Caco-2 (cell line): ENCODE measurements at regions not wholly inside any gene's neighbourhood (a gene's known extent, or its start where the extent isn't known, plus 50 kb on each side); places are given as distances from the start of the nearest gene placed in this dataset.

Experiments used
- BruUV-seq: library from RNA; stranded (reverse); fragments of 400-500 nt; replicated peaks from 2 replicates; lab custom pipeline; 2021; lab: Mats Ljungman, UMichigan
- CTCF ChIA-PET: fragments of 300-600 bp; sonication (Branson Sonifier 250); formaldehyde crosslinking; loops from one replicate; lab custom pipeline; 2022; ENCODE audit warnings: antibody characterized with exemption; lab: Charles Lee
- POLR2A ChIA-PET: fragments of 300-600 bp; sonication (Branson Sonifier 250); formaldehyde crosslinking; loops from one replicate; lab custom pipeline; 2022; ENCODE audit warnings: antibody characterized with exemption; lab: Charles Lee
- DNase-seq, 2 experiments: peaks; one replicate each; pipeline versions ENCODE4 v3.0.0 to v3.0.0-alpha.2; 2020 to 2022
- H3K27me3 ChIP-seq: replicated peaks from 2 replicates; pipeline ENCODE4 v1.6.0; 2011; ENCODE audit warnings: low read length; ENCODE audit not compliant: control insufficient read depth, insufficient read depth
- H3K36me3 ChIP-seq: 2 replicates; pipeline ENCODE4 v1.5.1; 2011; ENCODE audit warnings: low read length; ENCODE audit not compliant: control insufficient read depth, insufficient read depth
- H3K4me1 ChIP-seq: fragments of 250-450 bp; sonication (Bioruptor Pico); 2 replicates; pipeline ENCODE4 v1.5.1; 2020; ENCODE audit warnings: mild to moderate bottlenecking
- H3K4me3 ChIP-seq: 2 replicates; pipeline ENCODE4 v1.5.1; 2011; ENCODE audit warnings: low read depth, mild to moderate bottlenecking, control low read depth, low read length
- H3K9me3 ChIP-seq: fragments of 250-450 bp; sonication (Bioruptor Pico); 2 replicates; pipeline ENCODE4 v1.5.1; 2020; ENCODE audit warnings: mild to moderate bottlenecking, moderate library complexity
- H3K27ac Mint-ChIP-seq: one replicate; pipeline ENCODE4 v1.8.0; 2022; ENCODE audit warnings: mixed read lengths; ENCODE audit not compliant: unreplicated experiment
- H3K27me3 Mint-ChIP-seq: one replicate; pipeline ENCODE4 v1.8.0; 2022; ENCODE audit warnings: mixed read lengths; ENCODE audit not compliant: insufficient read depth, unreplicated experiment
- H3K36me3 Mint-ChIP-seq: one replicate; pipeline ENCODE4 v1.8.0; 2022; ENCODE audit warnings: mild to moderate bottlenecking, mixed read lengths; ENCODE audit not compliant: insufficient read depth, unreplicated experiment
- H3K4me1 Mint-ChIP-seq: one replicate; pipeline ENCODE4 v1.8.0; 2022; ENCODE audit warnings: low read depth, mixed read lengths; ENCODE audit not compliant: unreplicated experiment
- H3K4me3 Mint-ChIP-seq: one replicate; pipeline ENCODE4 v1.8.0; 2022; ENCODE audit warnings: mild to moderate bottlenecking, moderate library complexity, mixed read lengths; ENCODE audit not compliant: unreplicated experiment
- H3K9me3 Mint-ChIP-seq: one replicate; pipeline ENCODE4 v1.8.0; 2022; ENCODE audit warnings: mixed read lengths; ENCODE audit not compliant: unreplicated experiment
- intact Hi-C: fragments of 100-400 bp; cut with micrococcal nuclease; formaldehyde crosslinking; loops from one replicate; pipeline ENCODE4 v1.10.0; 2022; ENCODE audit not compliant: unreplicated experiment
- TF ChIP-seq, protein P1 (sequence below), 2 experiments: fragments of 200-600 bp in 1 of 2; IDR thresholded peaks; 1 replicate in 1 of 2; 2 replicates in 1 of 2; pipeline versions ENCODE4 v1.5.1 to v1.8.0; 2011 to 2022; ENCODE audit warnings: antibody characterized with exemption in 1 of 2, control low read depth in 1 of 2, inconsistent platforms in 1 of 2, low read depth in 1 of 2, low read length in 1 of 2, mild to moderate bottlenecking in 1 of 2, moderate library complexity in 1 of 2; ENCODE audit not compliant: insufficient read depth in 1 of 2, severe bottlenecking in 1 of 2, unreplicated experiment in 1 of 2

DNA sequence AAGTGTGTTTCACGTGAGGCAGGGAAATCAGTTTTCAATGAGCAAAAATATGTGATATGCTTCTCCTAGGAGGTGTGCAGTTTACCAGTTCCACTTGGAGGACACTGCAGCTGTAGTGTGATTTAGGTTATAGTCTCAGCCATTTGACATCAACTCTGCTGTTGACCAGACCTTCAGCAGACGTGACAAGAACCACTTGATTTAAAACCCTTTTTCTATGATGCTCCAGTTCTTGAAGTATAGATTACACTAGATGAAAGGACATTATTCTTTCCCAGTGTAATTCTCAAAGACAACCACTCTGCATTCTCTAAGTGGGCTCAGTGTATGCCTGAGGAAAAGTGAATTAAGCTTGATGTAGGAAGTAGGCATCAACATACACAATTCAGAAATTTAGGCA lies 480.8 kb downstream of the TBC1D32 start:
- BruUV-seq: no TSS peak
- H3K36me3 Mint-ChIP-seq: no peaks in the 10 kb centered on the region
- H3K4me3 Mint-ChIP-seq: no peak overlapping the region

DNA sequence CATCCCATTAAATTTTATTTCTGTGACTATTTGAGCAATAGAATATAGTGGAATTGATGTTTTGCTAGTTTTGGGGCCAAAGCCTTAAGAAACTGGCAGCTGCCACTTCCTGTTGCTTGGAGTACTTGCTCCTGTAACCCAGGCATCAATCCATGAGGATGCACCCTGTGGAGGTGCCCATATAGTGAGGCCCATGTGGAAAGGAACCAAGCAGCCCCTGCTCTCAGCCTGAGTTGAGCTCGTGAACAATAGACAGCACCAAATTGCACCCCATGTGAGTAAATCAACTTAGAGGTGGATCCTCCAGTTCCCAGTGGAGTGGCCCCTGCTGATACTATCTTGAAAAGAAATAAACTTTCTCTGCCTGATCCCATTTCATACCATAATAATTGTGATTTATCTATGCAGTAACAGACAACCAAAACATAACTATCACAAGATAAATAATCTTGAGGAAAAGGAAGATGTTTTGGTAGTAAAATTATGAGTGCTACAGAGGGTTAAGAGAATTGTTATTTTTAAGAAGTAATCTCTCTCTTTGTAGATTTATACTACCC lies 481.9 kb downstream of the TBC1D32 start:
- Histone ChIP-seq H3K4me3 (no peak overlapping the region), H3K36me3 (no peaks in the 10 kb centered on the region), H3K27me3 (no peaks in the 10 kb centered on the region), H3K9me3 (no peaks in the 10 kb centered on the region), H3K4me1 (no peaks in the 10 kb centered on the region)
- no peak for DNase-seq
- H3K4me1 Mint-ChIP-seq: no peaks in the 10 kb centered on the region
- no peak overlapping the region for H3K4me3 Mint-ChIP-seq
- ChIA-PET POLR2A (no interaction called here), CTCF (no interaction called here)
- TF ChIP-seq, protein P1, sequence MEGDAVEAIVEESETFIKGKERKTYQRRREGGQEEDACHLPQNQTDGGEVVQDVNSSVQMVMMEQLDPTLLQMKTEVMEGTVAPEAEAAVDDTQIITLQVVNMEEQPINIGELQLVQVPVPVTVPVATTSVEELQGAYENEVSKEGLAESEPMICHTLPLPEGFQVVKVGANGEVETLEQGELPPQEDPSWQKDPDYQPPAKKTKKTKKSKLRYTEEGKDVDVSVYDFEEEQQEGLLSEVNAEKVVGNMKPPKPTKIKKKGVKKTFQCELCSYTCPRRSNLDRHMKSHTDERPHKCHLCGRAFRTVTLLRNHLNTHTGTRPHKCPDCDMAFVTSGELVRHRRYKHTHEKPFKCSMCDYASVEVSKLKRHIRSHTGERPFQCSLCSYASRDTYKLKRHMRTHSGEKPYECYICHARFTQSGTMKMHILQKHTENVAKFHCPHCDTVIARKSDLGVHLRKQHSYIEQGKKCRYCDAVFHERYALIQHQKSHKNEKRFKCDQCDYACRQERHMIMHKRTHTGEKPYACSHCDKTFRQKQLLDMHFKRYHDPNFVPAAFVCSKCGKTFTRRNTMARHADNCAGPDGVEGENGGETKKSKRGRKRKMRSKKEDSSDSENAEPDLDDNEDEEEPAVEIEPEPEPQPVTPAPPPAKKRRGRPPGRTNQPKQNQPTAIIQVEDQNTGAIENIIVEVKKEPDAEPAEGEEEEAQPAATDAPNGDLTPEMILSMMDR (IDR thresholded peaks at IDR 0.05; ENCODE audit: insufficient read depth in 1 of 2, low read depth in 1 of 2, low read length in 1 of 2, severe bottlenecking in 1 of 2, unreplicated experiment in 1 of 2): no peak
- H3K36me3 Mint-ChIP-seq: no peaks in the 10 kb centered on the region
- intact Hi-C loops: no loop called here
- no peaks in the 10 kb centered on the region for H3K27me3 Mint-ChIP-seq
- no peak overlapping the region for H3K27ac Mint-ChIP-seq
- no TSS peak for BruUV-seq
- H3K9me3 Mint-ChIP-seq: no peaks in the 10 kb centered on the region

More for the DNA sequence above, 480.8 kb downstream of the TBC1D32 start:
- TF ChIP-seq, protein P1 (IDR thresholded peaks at IDR 0.05; ENCODE audit: insufficient read depth in 1 of 2, low read depth in 1 of 2, low read length in 1 of 2, severe bottlenecking in 1 of 2, unreplicated experiment in 1 of 2): no peak
- no peaks in the 10 kb centered on the region for H3K9me3 ChIP-seq
- Mint-ChIP-seq H3K9me3 (no peaks in the 10 kb centered on the region), H3K27ac (no peak overlapping the region), H3K27me3 (no peaks in the 10 kb centered on the region), H3K4me1 (no peaks in the 10 kb centered on the region)
- DNase-seq: no peak
- no peaks in the 10 kb centered on the region for H3K27me3 ChIP-seq
- H3K4me3 ChIP-seq: no peak overlapping the region
- no peaks in the 10 kb centered on the region for H3K4me1 ChIP-seq
- ChIA-PET POLR2A (no interaction called here), CTCF (no interaction called here)
- intact Hi-C loops: no loop called here
- H3K36me3 ChIP-seq: no peaks in the 10 kb centered on the region

DNA sequence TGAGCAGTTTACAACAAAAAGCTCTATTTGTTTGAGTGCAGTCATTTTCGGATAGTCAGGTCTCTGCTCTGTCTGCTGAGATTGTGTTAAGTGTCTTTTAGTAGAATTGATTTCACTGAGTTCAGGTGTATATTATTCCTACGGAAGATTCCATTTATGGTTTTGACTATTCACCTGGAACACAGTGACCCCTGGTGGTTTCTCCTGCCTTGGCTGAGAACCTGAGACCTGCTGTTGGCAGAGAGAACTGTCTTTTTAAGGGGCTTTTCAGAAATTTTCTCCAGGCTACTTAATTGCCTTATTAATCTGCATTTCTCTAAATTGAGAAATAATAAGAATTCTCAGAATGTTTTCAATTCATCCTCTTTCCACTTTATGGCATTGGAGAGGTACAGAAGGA lies 508.0 kb downstream of the TBC1D32 start:
- ChIA-PET POLR2A (no interaction called here), CTCF (no interaction called here)
- no peak overlapping the region for H3K4me3 ChIP-seq
- no peaks in the 10 kb centered on the region for H3K9me3 ChIP-seq
- TF ChIP-seq, protein P1 (IDR thresholded peaks at IDR 0.05; ENCODE audit: insufficient read depth in 1 of 2, low read depth in 1 of 2, low read length in 1 of 2, severe bottlenecking in 1 of 2, unreplicated experiment in 1 of 2): peak; percentile 69 to 76
- Mint-ChIP-seq H3K27me3 (no peaks in the 10 kb centered on the region), H3K4me1 (no peaks in the 10 kb centered on the region), H3K27ac (no peak overlapping the region), H3K36me3 (no peaks in the 10 kb centered on the region), H3K4me3 (no peak overlapping the region), H3K9me3 (no peaks in the 10 kb centered on the region)
- H3K27me3 ChIP-seq: no peaks in the 10 kb centered on the region
- peak; percentile 47 to 63 for DNase-seq
- intact Hi-C loops: loop anchor here (1.0 kb wide), 3 partner anchors 239 to 1084 kb away; no protein-coding TSS in a partner anchor
- BruUV-seq: no TSS peak
- H3K36me3 ChIP-seq: no peaks in the 10 kb centered on the region
- no peaks in the 10 kb centered on the region for H3K4me1 ChIP-seq
